GM04504 (cell line): ENCODE measurements at regions not wholly inside any gene's neighbourhood (a gene's known extent, or its start where the extent isn't known, plus 50 kb on each side); places are given as distances from the start of the nearest gene placed in this dataset.
A peak's percentile ranks its signal among the peaks of the same experiment; 100 is the strongest.
"Not testable (repeated sequence)": the region's sequence is repeated elsewhere in the genome, so short reads cannot be mapped to it uniquely, and the experiment has no call there.

ENCODE experiments used
- DNase-seq: peaks from one replicate; pipeline ENCODE4 v3.0.0-alpha.2; 2012; ENCODE audit warnings: low read depth

- no peak for DNase-seq
These were observed 350.2 kb downstream of the IRS2 start for GRCh38 chr13:109436055-109436622.

- no peak for DNase-seq
These were observed 355.2 kb downstream of the IRS2 start for GRCh38 chr13:109431217-109431616.

- no peak for DNase-seq
These were observed 358.2 kb downstream of the IRS2 start for GRCh38 chr13:109428146-109428545.

- no peak for DNase-seq
These were observed 358.7 kb downstream of the IRS2 start for GRCh38 chr13:109427695-109428094.

- DNase-seq = no peak
These were observed 359.2 kb downstream of the IRS2 start for GRCh38 chr13:109427148-109427547.

GRCh38 chr13:109426690-109426990 is 359.7 kb downstream of the IRS2 start:
- DNase-seq = no peak

GRCh38 chr13:109425821-109426689 is 360.3 kb downstream of the IRS2 start:
- DNase-seq = no peak

GRCh38 chr13:109422161-109422560 is 364.2 kb downstream of the IRS2 start:
- no peak for DNase-seq

- no peak for DNase-seq
These were observed 366.5 kb downstream of the IRS2 start for GRCh38 chr13:109419896-109420295.

- DNase-seq = no peak
These were observed 368.3 kb downstream of the IRS2 start for GRCh38 chr13:109418111-109418510.

- no peak for DNase-seq
These were observed 370.4 kb downstream of the IRS2 start for GRCh38 chr13:109416001-109416400.

- DNase-seq = peak; percentile 20
These were observed 371.3 kb downstream of the IRS2 start for GRCh38 chr13:109415057-109415456.

GRCh38 chr13:109412283-109412901 is 374.0 kb downstream of the IRS2 start:
- DNase-seq = no peak

- no peak for DNase-seq
These were observed 375.5 kb downstream of the IRS2 start for GRCh38 chr13:109410868-109411267.

GRCh38 chr13:109408591-109409382 is 377.6 kb downstream of the IRS2 start:
- DNase-seq = no peak

- DNase-seq = no peak
These were observed 379.9 kb downstream of the IRS2 start for GRCh38 chr13:109406376-109406992.

GRCh38 chr13:109403012-109403421 is 383.4 kb downstream of the IRS2 start:
- no peak for DNase-seq

GRCh38 chr13:109401891-109402290 is 384.5 kb downstream of the IRS2 start:
- DNase-seq = no peak

GRCh38 chr13:109401307-109401706 is 385.1 kb downstream of the IRS2 start:
- no peak for DNase-seq

GRCh38 chr13:109400624-109401257 is 385.6 kb downstream of the IRS2 start:
- no peak for DNase-seq

- DNase-seq = no peak
These were observed 386.2 kb downstream of the IRS2 start for GRCh38 chr13:109400209-109400608.

- not testable (repeated sequence) for DNase-seq
These were observed 388.3 kb downstream of the IRS2 start for GRCh38 chr13:109398071-109398470.
